Keratinocyte (primary cell): ENCODE measurements at regions not wholly inside any gene's neighbourhood (a gene's known extent, or its start where the extent isn't known, plus 50 kb on each side); places are given as distances from the start of the nearest gene placed in this dataset.

Source experiments
- DNase-seq: peaks from one replicate; pipeline ENCODE4 v3.0.0-alpha.2; 2011; ENCODE audit warnings: low read depth, missing footprints, low spot score
- FAIRE-seq: peaks from 2 replicates; lab custom pipeline; 2011; peaks lifted over from hg19 to GRCh38; lab: Jason Lieb, UNC
- H2AFZ ChIP-seq: 2 replicates; pipeline ENCODE4 v1.6.0; 2012; ENCODE audit warnings: low read length, control low read depth, inconsistent platforms; ENCODE audit not compliant: control insufficient read depth
- H3K27ac ChIP-seq: 2 replicates; pipeline ENCODE4 v1.5.1; 2011; ENCODE audit warnings: low read length; ENCODE audit not compliant: control insufficient read depth, insufficient read depth
- H3K27me3 ChIP-seq: 3 replicates; pipeline ENCODE4 v1.6.0; 2011; ENCODE audit warnings: low read length; ENCODE audit not compliant: control insufficient read depth, insufficient read depth; ENCODE audit errors: extremely low read depth
- H3K36me3 ChIP-seq, 2 experiments: 2 replicates in 1 of 2; 3 replicates in 1 of 2; pipeline ENCODE4 v1.5.1; 2011; ENCODE audit warnings: low read length in 2 of 2, mild to moderate bottlenecking in 1 of 2; ENCODE audit not compliant: control insufficient read depth in 2 of 2, insufficient read depth in 2 of 2; ENCODE audit errors: extremely low read depth in 1 of 2
- H3K4me1 ChIP-seq: 3 replicates; pipeline ENCODE4 v1.5.1; 2011; ENCODE audit warnings: low read length; ENCODE audit not compliant: control insufficient read depth, insufficient read depth; ENCODE audit errors: extremely low read depth
- H3K4me2 ChIP-seq: 3 replicates; pipeline ENCODE4 v1.6.0; 2011; ENCODE audit warnings: low read depth, low read length; ENCODE audit not compliant: control insufficient read depth, insufficient read depth; ENCODE audit errors: extremely low read depth
- H3K4me3 ChIP-seq, 3 experiments: fragments of 200-600 bp in 1 of 3; sonication (generic) in 1 of 3; 2 replicates in 2 of 3; 3 replicates in 1 of 3; pipeline ENCODE4 v1.5.1; 2011 to 2016; ENCODE audit warnings: low read length in 3 of 3, mild to moderate bottlenecking in 3 of 3, control low read depth in 2 of 3, inconsistent platforms in 1 of 3, low read depth in 1 of 3, mixed read lengths in 1 of 3, mixed run types in 1 of 3, moderate library complexity in 1 of 3; ENCODE audit not compliant: control insufficient read depth in 2 of 3, insufficient read depth in 2 of 3; ENCODE audit errors: extremely low read depth in 1 of 3
- H3K79me2 ChIP-seq: 2 replicates; pipeline ENCODE4 v1.6.0; 2012; ENCODE audit warnings: low read length; ENCODE audit not compliant: control insufficient read depth, insufficient read depth
- H3K9ac ChIP-seq: 3 replicates; pipeline ENCODE4 v1.6.0; 2011; ENCODE audit warnings: low read length; ENCODE audit not compliant: control insufficient read depth, insufficient read depth; ENCODE audit errors: extremely low read depth
- H3K9me1 ChIP-seq: 3 replicates; pipeline ENCODE4 v1.6.0; 2011; ENCODE audit warnings: low read length; ENCODE audit not compliant: control insufficient read depth, insufficient read depth; ENCODE audit errors: extremely low read depth
- H3K9me3 ChIP-seq: 2 replicates; pipeline ENCODE4 v1.5.1; 2012; ENCODE audit warnings: low read depth, low read length; ENCODE audit not compliant: control insufficient read depth
- H4K20me1 ChIP-seq: 3 replicates; pipeline ENCODE4 v1.6.0; 2011; ENCODE audit warnings: low read length; ENCODE audit not compliant: control insufficient read depth, insufficient read depth; ENCODE audit errors: extremely low read depth
- CTCF ChIP-seq, 3 experiments: IDR thresholded peaks in 1 of 3; conservative IDR thresholded peaks in 1 of 3; optimal IDR thresholded peaks in 1 of 3; 2 replicates in 2 of 3; 3 replicates in 1 of 3; pipeline versions ENCODE3 to v1.5.1; 2011; ENCODE audit warnings: low read length in 3 of 3, mild to moderate bottlenecking in 3 of 3, moderate library complexity in 2 of 3, control low read depth in 1 of 3, inconsistent platforms in 1 of 3; ENCODE audit not compliant: insufficient read depth in 2 of 3; ENCODE audit errors: extremely low read depth in 1 of 3
- EZH2 ChIP-seq: IDR thresholded peaks from one replicate; pipeline ENCODE4 v1.6.1; 2012; ENCODE audit warnings: inconsistent platforms, mild to moderate bottlenecking, low read length, moderate library complexity
- dilution Hi-C: fragments of 300-500 bp; cut with MboI; formaldehyde crosslinking; loops from one replicate; pipeline ENCODE4 v1.7.0; 2020; ENCODE audit warnings: low sequenced_read_pairs; ENCODE audit not compliant: extremely low pct_ligation_motif_present

GRCh38 chr2:121043061-121043826, 241.8 kb downstream of the TFCP2L1 start:
- Histone ChIP-seq H3K4me2 (no peak overlapping the region), H4K20me1 (no peaks in the 10 kb centered on the region), H3K9me3 (no peaks in the 10 kb centered on the region), H3K36me3 (no peaks in the 10 kb centered on the region), H3K27ac (no peak overlapping the region), H3K9ac (no peak overlapping the region), H3K9me1 (no peaks in the 10 kb centered on the region), H3K4me3 (no peak overlapping the region), H2AFZ (no peak overlapping the region), H3K4me1 (peaks cover 4% of the 10 kb centered on the region), H3K79me2 (no peaks in the 10 kb centered on the region), H3K27me3 (peaks cover 4% of the 10 kb centered on the region)
- no peak for FAIRE-seq
- no peak for DNase-seq
- no peak for TF ChIP-seq EZH2
- TF ChIP-seq CTCF (optimal IDR thresholded peaks at IDR 0.05 in 1 of 3, IDR thresholded peaks at IDR 0.05 in 1 of 3, conservative IDR thresholded peaks at IDR 0.05 in 1 of 3; ENCODE audit: extremely low read depth in 1 of 3, insufficient read depth in 2 of 3, low read length in 3 of 3), result no peak
- dilution Hi-C loops, result no loop called here

GRCh38 chr2:121043827-121044222, 241.2 kb downstream of the TFCP2L1 start:
- no peaks in the 10 kb centered on the region for H3K9me3 ChIP-seq
- DNase-seq, result no peak
- peaks cover 4% of the 10 kb centered on the region for H3K27me3 ChIP-seq
- H3K9ac ChIP-seq, result no peak overlapping the region
- dilution Hi-C loops, result no loop called here
- TF ChIP-seq EZH2 (no peak), CTCF (optimal IDR thresholded peaks at IDR 0.05 in 1 of 3, IDR thresholded peaks at IDR 0.05 in 1 of 3, conservative IDR thresholded peaks at IDR 0.05 in 1 of 3; ENCODE audit: extremely low read depth in 1 of 3, insufficient read depth in 2 of 3, low read length in 3 of 3) (peak in 2 of 3 experiments; percentile 10 to 13)
- H4K20me1 ChIP-seq, result no peaks in the 10 kb centered on the region
- H2AFZ ChIP-seq, result no peak overlapping the region
- H3K4me3 ChIP-seq, result no peak overlapping the region
- peaks cover 4% of the 10 kb centered on the region for H3K4me1 ChIP-seq
- H3K4me2 ChIP-seq, result no peak overlapping the region
- H3K79me2 ChIP-seq, result no peaks in the 10 kb centered on the region
- no peaks in the 10 kb centered on the region for H3K36me3 ChIP-seq
- no peak overlapping the region for H3K27ac ChIP-seq
- H3K9me1 ChIP-seq, result no peaks in the 10 kb centered on the region
- no peak for FAIRE-seq
